Stimulated activated CD4-positive, alpha-beta T cell treated with anti-CD3 and anti-CD28 coated beads, TNF-alpha, amount 100 ng/mL, for 4 hours (primary cell): ENCODE measurements at regions not wholly inside any gene's neighbourhood (a gene's known extent, or its start where the extent isn't known, plus 50 kb on each side); places are given as distances from the start of the nearest gene placed in this dataset.
"Not testable (repeated sequence)": the region's sequence is repeated elsewhere in the genome, so short reads cannot be mapped to it uniquely, and the experiment has no call there.

Experiments used
- DNase-seq, 3 experiments: peaks; one replicate each; pipeline ENCODE4 v3.0.0-alpha.2; 2020; ENCODE audit warnings: low read depth in 3 of 3

DNA sequence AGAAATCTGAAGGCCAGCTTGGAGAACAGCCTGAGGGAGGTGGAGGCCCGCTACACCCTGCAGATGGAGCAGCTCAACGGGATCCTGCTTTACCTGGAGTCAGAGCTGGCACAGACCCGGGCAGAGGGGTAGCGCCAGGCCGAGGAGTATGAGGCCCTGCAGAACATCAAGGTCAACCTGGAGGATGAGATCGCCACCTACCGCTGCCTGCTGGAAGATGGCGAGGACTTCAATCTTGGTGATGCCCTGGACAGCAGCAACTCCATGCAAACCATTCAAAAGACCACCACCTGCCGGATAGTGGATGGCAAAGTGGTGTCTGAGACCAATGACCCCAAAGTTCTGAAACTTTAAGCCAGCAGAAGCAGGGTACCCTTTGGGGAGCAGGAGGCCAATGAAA, 318.4 kb downstream of the ZFHX3 start:
- not testable (repeated sequence) for DNase-seq

DNA sequence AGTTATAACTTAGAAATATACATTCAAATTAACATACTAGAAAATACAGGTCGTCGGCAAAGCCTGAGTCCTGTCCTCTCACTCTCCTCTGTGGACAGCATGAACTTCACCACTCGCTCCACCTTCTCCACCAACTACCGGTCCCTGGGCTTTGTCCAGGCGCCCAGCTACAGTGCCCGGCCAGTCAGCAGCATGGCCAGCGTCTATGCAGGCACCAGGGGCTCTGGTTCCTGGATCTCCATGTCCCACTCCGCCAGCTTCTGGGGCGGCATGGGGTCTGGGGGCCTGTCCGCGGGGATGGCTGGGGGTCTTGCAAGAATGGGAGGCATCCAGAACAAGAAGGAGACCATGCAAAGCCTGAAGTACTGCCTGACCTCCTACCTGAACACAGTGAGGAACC, 319.4 kb downstream of the ZFHX3 start:
- DNase-seq: no peak

DNA sequence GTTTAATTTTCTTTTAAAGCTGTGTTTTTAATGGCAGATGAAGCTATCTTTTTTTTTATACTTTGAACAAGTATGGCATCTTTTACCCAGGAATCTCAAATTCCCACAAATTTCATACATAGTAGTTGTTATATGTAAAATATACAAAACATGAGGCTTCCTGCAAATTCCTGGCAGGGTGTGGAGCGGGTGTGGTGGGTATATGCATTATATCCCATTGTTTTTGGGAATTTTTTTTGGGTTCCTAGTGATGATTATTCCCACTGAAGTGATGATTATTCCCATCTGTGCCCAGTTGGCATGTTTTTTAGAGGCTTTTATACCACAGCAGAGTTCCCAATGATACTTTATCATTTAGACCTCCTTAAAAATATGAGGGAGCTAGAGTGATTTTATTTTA, 320.4 kb downstream of the ZFHX3 start:
- no peak for DNase-seq

DNA sequence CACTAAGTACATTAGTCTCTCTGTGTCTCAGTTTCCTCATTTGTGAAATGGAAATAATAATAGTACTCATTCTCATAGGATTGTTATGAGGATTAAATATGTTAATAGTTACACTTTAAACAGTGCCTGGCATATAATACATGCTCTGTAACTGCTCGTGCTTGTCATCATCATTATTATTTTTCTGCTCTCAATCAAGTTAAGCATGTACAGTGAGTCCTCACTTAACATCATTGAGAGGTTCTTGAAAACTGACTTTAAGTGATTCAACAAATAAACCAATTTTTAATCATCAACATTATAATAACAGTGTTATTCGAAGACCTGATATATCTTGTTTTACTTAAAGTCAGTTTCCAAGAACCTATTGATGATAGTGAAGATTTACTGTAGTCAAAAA, 322.3 kb downstream of the ZFHX3 start:
- DNase-seq: no peak

DNA sequence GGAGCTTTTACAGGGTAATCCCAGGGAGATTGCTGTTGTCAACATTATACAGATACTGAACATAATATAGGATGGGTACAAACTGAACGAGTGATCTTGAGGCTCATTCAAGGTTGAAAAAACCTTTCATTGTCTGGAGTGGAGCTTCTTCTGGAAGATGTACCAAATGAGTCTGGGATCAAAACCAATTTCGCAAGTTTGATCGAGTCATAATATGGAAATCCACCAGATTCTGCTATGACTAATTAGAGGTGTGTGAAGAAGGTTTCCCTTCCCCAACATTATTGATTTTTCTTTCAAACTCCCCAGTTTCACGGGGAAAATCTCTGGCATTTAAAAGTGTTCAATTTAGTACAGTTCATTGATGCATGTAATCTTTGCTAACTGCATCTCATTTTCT, 324.1 kb downstream of the ZFHX3 start:
- no peak for DNase-seq

DNA sequence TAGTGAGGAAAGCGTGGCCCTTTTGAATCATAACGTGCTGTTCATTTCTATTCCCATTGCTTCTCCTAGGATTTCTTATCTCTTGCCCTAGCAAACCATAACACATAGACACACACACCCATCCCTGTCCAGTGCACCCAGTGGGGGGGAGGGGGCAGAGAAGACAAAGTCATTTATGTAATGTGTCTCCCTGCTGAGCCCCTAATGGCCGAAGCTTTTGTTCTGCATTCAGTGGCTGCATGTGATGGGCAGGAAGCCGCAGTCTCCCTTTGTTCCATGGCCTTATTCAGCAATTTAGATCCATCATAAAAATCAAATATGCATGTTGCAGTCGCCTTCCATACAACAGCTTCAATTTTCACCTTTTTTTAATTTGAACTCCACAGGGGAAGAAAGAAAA, 325.4 kb downstream of the ZFHX3 start:
- no peak for DNase-seq

DNA sequence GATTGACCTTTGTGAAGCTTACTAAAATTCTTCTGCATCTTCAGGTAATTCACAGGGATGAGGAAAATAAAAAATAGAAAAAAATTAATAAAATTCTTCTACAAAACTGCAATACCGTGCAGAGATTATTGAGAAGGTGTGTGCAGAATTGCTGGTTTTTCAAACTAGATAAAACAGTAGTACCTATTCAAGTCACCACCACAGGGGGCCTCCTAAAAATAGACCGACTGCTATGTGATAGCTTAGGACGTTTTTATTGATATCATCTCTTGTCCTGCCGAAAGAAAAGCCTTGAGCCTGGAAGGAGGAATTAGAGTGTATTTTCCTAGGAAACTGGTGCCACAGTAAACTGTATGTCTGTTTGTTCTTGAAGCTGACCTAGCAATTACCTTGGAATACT, 325.9 kb downstream of the ZFHX3 start:
- DNase-seq: no peak

DNA sequence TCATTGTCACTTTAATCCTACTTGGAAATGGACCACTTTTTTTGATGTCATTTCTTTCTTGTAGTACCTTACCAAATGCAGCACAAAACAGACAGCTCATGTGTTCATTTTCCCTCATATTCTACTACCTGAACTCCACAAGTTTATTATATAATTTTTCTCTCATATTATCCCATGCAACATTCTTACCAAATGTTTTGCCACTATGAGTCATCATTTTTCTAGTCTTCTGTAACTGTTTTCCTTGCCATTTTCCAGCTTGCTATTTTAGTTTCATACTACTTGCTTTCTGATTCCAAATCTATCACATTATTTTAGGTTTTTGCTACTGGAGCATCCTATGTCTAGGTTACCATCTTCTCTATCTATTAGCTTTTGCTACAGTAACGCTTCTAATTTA, 332.7 kb downstream of the ZFHX3 start:
- DNase-seq: no peak

DNA sequence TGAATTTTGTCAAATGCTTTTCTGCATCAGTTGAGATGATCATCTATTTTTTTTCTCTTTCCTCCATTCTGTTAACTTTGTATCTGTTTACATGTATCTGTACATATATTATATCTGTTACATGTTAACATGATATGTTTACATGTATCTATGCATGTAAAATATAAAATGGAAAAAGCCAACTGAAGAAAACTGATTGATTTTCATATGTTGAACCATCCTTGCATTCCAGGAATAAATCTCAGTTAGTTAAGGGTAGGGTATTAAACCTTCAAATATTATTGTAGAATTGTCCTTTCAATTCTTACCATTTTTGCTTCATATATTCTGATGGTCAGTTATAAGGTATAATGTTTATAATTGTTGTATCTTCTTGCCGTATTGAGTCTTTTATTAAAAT, 336.1 kb downstream of the ZFHX3 start:
- DNase-seq: no peak

DNA sequence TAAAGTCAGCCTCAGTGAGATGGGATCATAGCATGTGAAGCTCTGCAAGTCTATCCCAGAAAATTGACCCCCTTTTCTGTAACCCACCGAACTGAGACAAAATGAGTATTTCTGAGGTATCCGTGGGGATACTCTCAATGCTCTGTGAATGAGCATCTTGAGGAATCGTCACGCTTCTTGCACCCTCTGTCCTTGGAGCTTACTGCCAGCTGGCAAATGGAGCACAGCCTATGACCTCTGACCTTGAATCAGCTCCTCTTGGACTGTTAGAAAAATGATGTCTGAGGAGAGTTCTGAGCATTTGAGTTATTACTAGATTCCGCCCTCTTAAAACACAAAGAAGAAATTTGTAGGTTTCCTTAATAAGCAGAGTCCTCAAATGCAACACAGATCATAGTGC, 342.1 kb downstream of the ZFHX3 start:
- no peak for DNase-seq

DNA sequence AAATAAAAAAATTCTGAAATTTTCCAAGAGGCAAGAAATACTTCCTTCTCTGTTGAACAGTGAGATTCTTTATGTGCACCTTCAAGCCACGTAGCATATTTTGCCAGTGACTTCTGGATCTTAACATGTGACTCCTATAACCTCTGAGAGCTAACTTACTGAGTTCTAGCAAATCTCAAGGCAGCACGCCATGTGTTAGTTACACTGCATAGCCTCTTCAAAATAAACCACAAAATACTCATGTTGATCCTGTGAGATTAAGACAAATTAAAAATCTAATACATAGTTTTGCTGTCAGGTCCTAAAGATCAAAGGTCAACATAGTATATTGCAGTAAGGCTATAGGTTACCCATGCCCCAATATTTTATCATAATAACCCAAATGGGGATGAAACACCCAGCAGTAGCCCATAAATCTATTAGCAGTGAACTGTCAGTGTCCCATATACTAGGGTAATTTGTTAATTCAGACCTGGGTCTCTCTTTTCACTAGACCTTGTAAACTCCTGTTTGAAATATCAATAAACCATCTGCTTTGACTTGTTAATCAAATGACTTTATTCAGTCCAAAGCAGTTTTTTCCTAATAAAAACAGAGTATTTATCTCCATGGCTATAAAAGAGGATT, 343.1 kb downstream of the ZFHX3 start:
- no peak for DNase-seq

DNA sequence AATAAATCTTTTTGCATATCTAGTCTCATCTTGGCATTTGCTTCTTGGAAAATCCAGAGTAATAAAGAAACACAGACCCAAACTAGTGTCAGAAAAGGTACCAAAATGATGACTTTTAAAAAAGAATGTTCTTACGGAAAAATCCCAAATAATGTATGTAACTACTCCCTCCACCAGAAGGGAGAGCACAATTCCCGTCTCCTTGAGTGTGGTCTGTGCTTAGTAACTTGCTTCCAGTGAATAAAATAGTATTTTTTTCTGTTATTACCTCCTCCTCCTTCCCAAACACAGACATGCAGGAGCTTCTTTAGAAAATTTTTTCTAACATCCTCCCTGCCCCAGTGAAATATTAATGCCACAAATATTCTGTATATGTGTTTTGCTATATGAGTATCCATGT, 358.1 kb downstream of the ZFHX3 start:
- no peak for DNase-seq

DNA sequence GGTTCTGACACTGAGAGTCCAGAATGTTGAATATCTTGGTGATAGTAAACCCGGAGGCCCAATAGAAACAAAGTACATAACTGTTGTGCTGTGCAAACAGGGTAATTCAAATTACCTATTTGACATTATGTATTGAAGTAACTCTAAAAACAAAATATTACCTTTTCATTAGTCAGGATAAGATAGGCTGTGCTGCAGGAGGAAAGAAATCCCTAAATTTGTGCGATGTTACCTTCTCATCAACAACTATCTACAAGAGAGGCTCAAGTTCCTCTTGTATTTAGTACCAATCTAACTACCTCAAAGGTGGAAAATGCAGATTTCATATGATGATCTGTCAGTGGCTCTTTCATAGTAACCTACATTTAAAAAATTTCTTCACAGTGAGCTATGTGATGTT, 367.2 kb downstream of the ZFHX3 start:
- no peak for DNase-seq

DNA sequence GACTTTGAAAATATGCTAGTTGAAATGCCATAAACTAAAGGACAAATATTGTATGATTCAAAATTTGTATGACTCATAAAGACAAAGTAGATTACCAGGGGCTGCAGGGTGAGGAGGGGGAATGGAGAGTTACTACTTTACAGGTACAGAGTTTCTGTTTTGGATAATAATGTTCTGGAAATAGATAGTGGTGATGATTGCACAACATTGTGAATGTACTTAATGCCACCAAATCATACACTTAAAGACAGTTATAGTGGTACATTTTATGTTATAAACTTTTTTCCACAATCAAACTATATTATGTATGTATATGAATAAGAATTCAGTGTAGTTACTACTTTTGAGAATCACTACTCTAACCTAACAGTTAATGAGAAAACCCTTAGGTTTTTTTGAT, 368.1 kb downstream of the ZFHX3 start:
- DNase-seq: no peak

DNA sequence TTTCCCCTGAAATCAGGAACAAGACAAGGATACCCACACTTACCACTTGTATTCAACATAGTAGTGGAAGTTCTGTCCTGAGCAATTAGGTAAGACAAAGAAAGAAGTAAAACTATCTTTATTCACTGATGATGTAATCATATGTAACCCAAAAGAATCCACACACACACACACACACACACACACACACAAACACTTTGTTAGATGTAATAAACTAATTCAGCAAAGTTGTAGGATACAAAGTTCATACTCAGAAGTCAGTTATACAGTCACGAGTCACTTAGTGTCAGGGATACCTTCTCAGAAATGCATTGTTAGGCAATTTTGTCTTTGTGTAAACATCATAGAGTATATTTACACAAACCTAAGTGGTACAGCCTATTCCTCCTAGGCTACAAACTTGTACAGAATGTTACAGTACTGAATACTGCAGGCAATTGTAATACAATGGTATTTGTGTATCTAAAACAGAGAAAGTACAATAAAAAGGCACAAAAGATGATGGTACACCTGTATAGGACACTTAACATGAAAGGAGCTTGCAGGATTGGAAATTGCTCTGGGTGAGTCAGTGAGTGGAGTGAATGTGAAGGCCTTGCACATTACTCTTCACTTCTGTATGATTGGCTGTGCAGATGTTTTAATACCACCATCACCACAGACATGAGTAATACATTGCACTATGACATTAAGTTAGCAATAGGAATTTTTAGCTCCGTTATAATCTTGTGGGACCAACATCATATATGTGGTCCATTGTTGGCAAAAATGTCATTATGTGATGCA, 370.1 kb downstream of the ZFHX3 start:
- no peak for DNase-seq

DNA sequence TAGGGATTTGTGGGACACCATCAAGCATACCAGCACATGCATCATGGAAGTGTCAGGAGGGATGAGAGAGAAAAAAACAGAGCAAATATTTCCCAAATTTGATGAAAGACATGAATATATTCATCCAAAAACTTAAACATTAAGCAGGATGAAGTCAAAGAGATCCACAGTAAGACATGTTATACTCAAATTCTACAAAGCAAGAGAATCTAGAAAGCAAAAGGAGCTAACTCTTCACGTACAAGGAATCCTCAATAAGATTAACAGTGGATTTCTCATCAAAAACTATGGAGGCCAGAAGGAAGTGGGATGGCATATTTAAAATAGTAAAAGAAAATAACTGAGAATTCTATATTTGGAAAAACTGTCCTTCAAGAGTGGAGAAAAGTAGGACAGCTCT, 374.8 kb downstream of the ZFHX3 start:
- no peak for DNase-seq

DNA sequence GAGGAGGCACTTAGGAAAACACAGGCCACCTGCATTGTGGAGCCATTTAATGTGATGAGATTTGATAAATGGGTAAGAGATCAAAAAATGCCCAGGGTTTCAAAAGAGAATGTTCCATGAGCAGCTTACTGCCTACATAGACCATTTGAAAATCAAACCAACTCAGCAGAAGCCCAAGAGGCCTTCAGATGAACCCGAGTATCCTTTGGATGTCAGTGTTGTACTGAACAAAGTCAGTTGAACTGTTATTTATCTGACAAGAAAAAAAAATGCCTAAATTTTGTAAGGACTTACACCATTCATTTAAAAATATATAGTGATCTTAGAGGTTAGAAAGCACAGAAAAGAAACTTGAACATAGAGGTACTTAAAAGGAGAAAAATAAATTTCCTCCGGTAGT, 381.7 kb downstream of the ZFHX3 start:
- DNase-seq: no peak

DNA sequence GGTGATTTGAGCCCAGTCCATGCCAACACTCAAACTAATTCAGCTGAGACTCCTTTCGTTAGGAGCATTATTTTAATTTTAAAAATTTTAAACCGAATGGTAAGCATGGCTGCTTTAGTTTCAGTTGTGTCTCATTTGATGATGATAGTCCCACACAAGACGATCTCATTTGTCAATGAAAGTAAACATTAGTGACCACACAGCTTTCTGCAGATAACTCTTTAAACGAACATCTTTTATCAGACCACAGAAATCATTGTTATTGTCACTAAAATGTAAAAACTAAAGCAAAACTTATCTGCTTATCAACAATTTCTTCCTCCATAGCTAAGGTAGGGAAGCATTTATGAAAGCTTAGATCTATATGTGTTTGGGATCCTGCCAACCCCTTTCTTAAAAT, 382.2 kb downstream of the ZFHX3 start:
- no peak for DNase-seq

DNA sequence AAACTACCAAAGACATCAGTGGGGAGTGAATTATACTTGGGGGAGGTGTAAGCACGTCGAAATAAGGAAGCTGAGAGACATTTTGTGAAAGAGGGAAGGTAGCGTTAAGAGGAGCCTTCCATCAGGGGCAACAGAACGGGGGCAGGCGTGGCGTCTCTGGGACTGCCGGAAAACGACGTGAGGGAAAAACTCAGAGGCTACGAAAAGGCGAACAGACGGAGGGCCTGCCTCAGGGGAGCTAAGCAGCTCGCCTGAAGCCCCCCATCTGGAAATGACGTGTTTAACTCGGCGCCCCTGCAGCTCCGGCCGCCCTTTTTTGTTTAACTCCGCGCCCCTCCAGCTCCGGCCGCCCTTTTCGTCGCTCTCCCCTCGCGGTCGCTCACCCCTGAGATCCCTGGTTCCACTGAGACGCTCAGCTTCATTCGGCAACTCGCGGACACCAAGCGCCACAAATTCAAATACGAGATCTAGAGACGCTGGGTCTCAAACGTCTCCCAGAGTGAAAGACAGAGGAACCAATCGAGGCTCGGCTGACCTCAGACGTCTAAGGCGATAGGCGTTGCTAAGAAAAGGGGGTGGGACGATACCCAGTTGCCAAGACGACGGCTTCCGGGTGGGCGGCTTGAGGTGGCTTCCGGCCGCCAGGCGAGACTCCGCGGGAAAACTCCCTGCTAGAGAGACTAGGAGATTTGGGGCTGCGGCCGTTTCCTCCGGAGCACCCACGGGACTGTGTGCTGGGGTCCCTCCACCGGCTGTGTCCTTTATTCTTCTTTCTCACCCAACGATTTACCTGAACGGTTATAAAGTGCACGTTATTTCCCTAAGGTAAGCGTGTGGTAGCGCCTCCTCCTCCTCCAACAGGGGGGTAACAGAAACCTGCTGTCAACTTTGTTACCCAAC, 383.2 kb downstream of the ZFHX3 start:
- peak; percentile 76 to 94 (median 90) for DNase-seq

DNA sequence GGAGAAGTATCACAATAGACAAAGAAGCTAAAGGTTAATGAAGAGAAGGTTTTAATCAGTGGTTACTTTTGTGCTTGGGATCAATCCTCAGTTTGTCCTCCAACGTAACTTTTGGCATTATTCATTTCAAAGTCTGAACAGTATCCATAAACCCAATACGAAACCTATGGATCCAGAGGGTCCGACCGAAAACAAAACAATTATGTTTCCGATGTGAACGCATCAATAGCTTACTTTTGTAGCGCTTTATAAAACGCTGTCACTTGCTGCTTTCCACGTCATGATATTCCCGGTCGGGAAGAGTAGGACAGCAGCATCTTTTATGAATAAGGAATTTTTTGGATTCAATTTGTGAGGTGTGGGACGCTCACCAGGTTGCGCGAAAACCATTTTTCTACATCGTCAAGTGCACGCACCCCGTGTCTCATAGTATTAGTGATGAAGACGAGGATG, 383.8 kb downstream of the ZFHX3 start:
- DNase-seq: no peak

DNA sequence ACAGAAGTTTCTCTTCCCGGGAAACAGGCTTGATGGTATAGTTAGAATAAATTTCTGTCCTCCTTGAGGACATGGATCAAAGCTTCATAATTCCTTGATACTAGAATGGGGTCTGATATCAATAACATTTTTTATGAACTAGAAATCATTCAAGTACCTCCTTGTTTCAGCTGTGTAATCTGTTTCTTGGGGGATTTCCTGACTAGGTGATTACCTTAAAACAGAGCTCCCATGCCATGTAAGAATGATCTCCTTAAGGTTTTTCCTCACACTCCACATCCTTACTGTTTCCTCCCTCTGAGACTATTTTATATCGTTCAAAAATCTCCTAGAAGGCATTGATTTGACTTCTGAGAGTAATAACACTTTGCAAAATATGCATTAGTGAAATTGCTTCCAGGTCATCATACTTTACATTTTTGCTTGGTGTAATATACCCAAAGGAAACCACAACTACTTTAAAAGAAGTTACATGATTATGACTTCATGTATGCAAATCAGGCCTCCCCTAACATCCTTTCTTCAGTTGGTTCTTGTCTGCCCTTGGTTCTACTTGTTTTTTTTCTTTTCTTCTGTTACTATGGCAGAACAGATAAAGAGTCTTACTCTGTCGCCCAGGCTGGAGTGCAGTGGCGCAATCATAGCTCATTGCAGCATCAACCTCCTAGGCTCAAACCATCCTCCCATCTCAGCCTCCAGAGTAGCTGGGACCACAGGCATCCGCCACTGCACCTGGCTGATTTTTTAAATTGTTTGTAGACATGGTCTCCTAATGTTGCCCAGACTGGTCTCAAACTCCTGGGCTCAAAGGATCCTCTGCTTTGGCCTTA, 388.8 kb downstream of the ZFHX3 start:
- DNase-seq: no peak

DNA sequence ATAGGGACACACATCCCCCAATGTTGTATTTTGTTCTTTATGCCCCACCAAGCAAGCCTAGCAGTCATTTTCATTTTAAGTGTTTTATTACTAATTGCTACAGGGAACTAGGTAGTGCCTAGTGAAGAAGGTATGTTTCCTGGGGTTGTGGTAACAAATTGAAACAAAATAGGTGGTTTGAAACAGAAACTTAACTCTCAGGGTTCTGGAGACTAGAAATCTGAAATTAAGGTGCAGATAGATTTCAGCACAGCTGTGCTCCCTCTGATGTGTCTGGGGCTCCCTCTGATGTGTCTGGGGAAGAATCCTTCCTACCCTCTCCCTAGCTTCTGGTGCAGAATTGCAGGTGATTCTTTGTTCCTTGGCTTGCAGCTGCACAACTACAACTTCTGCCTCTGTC, 390.1 kb downstream of the ZFHX3 start:
- DNase-seq: no peak
